Ovary (tissue), 7 donors: ENCODE measurements at regions not wholly inside any gene's neighbourhood (a gene's known extent, or its start where the extent isn't known, plus 50 kb on each side); places are given as distances from the start of the nearest gene placed in this dataset.

ENCODE experiments used
- DNase-seq, 5 donors: peaks; one replicate each; pipeline ENCODE4 v3.0.0-alpha.2; 2019 to 2020
- H3K27ac ChIP-seq, 2 donors: fragments of 200-600 bp; one replicate each; pipeline versions ENCODE4 v1.5.1 to v1.8.0; 2019 to 2022
- H3K27me3 ChIP-seq: fragments of 200-600 bp; one replicate; pipeline ENCODE4 v1.8.0; 2022
- H3K36me3 ChIP-seq: fragments of 200-600 bp; sonication (generic); one replicate; pipeline ENCODE4 v1.5.1; 2019
- H3K4me1 ChIP-seq: one replicate; pipeline ENCODE4 v1.8.1; 2013; ENCODE audit warnings: mild to moderate bottlenecking, moderate library complexity; ENCODE audit not compliant: insufficient read depth
- H3K4me3 ChIP-seq: fragments of 200-600 bp; sonication (generic); one replicate; pipeline ENCODE4 v1.5.1; 2017
- H3K9me3 ChIP-seq, 2 donors: fragments of 200-600 bp in 1 of 2; sonication (generic) in 1 of 2; one replicate each; pipeline versions ENCODE4 v1.5.1 to v1.8.1; 2013 to 2019; ENCODE audit warnings: mild to moderate bottlenecking in 1 of 2, moderate library complexity in 1 of 2
- EP300 ChIP-seq: sonication (generic); formaldehyde crosslinking; IDR thresholded peaks from one replicate; pipeline ENCODE4 v1.6.1; 2017; ENCODE audit warnings: antibody characterized with exemption
- POLR2A ChIP-seq: fragments of 450-650 bp; IDR thresholded peaks from one replicate; pipeline ENCODE4 v1.6.1; 2017; ENCODE audit warnings: antibody characterized with exemption, mild to moderate bottlenecking, moderate library complexity
- WGBS, 3 donors: extraction: QIAGEN DNeasy Blood & Tissue Kit in 1 of 3; methylation state at CpG; one replicate each; pipeline versions ENCODE4 v1.1.5 to v1.1.7; 2013 to 2017; 5-methylcytosine and 5-hydroxymethylcytosine counted together
- intact Hi-C, 4 donors: fragments of 100-400 bp; cut with DNase I; formaldehyde crosslinking; loops; one replicate each; pipeline versions ENCODE4 v1.11.0 to v1.15.1; 2022 to 2023
- TF ChIP-seq, protein P1 (sequence below), 3 donors: fragments of 450-650 bp in 2 of 3; fragments of 200-600 bp in 1 of 3; IDR thresholded peaks; one replicate each; pipeline versions ENCODE4 v1.5.1 to v1.8.0; 2016 to 2022; ENCODE audit warnings: antibody characterized with exemption in 3 of 3, mild to moderate bottlenecking in 1 of 3
- donor health status: DM: no; HTN: no; CAD: no; lungs with moderate emphysema.
- donor health status: DM: no; HTN: no; CAD: no.
- donor health status: Bipolar disorder and iron deficiency.
- donor health status: DM: no; HTN: no; CAD: no.
- donor health status: DM: yes; HTN: yes; CAD: no.

GRCh38 chr6:145349950-145350510 is 385.3 kb downstream of the EPM2A start:
- 44 to 63% (median 53%) methylated on average over 3 of the region's 3 CpGs for WGBS, 3 donors
- H3K27me3 ChIP-seq = no peaks in the 10 kb centered on the region
- TF ChIP-seq, protein P1, sequence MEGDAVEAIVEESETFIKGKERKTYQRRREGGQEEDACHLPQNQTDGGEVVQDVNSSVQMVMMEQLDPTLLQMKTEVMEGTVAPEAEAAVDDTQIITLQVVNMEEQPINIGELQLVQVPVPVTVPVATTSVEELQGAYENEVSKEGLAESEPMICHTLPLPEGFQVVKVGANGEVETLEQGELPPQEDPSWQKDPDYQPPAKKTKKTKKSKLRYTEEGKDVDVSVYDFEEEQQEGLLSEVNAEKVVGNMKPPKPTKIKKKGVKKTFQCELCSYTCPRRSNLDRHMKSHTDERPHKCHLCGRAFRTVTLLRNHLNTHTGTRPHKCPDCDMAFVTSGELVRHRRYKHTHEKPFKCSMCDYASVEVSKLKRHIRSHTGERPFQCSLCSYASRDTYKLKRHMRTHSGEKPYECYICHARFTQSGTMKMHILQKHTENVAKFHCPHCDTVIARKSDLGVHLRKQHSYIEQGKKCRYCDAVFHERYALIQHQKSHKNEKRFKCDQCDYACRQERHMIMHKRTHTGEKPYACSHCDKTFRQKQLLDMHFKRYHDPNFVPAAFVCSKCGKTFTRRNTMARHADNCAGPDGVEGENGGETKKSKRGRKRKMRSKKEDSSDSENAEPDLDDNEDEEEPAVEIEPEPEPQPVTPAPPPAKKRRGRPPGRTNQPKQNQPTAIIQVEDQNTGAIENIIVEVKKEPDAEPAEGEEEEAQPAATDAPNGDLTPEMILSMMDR (IDR thresholded peaks at IDR 0.05) = no peak
- no peak for TF ChIP-seq POLR2A
- no peak for TF ChIP-seq EP300
- DNase-seq = no peak
- no peak overlapping the region for H3K27ac ChIP-seq
- intact Hi-C loops = no loop called here
- H3K4me1 ChIP-seq = no peaks in the 10 kb centered on the region
- no peak overlapping the region for H3K4me3 ChIP-seq
- H3K9me3 ChIP-seq = no peaks in the 10 kb centered on the region
- no peaks in the 10 kb centered on the region for H3K36me3 ChIP-seq

DNA sequence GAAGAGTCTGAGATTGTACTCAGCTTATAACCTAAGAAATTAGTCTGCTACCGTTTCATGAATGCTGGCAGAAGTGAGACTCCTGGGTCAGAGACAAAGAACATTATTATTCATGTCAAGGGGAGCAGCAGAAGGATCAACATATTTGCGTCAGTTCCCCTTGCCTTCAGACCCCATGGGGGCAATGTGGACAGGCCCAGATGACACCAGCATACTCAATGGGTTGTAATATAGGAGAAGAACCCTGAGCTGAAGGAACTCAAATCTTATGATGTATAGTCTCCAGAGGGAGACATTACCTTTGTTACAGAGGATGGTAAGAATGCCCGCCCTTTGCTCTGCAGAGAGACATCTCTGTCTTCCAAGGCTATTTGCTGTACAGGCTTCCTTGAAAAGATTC is 384.4 kb downstream of the EPM2A start:
- Histone ChIP-seq H3K27me3 (no peaks in the 10 kb centered on the region), H3K36me3 (no peaks in the 10 kb centered on the region), H3K4me1 (no peaks in the 10 kb centered on the region), H3K9me3 (no peaks in the 10 kb centered on the region), H3K27ac (no peak overlapping the region), H3K4me3 (no peak overlapping the region)
- DNase-seq = no peak
- TF ChIP-seq POLR2A = no peak
- TF ChIP-seq, protein P1 (IDR thresholded peaks at IDR 0.05) = no peak
- TF ChIP-seq EP300 = no peak
- 87 to 94% (median 90%) methylated on average over 3 of the region's 3 CpGs for WGBS, 3 donors
- intact Hi-C loops = no loop called here

GRCh38 chr6:145352382-145353080 is 382.8 kb downstream of the EPM2A start:
- intact Hi-C loops = no loop called here
- no peak for DNase-seq
- WGBS, 3 donors = 86 to 90% (median 88%) methylated on average over 11 of the region's 11 CpGs

DNA sequence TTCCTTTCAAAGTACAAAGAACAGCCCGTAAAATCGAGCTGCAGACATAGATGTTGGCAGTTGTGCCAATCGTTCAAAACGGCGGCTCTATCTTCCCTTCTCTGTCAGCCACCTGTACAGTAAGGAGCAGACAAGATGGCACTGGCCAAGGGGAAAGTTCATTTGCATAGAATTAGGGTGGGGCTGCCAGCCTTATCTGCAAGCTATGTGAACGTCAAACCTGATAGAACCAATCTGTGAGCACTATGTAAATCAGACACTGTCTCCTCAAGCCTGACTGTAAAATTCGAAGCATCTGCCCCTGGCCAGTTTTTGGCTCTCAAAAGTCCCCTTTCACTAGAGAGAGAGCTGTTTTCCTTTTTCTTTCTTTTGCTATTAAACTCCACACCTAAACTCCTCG is 374.5 kb downstream of the EPM2A start:
- WGBS, 3 donors = 77 to 86% (median 80%) methylated on average over 8 of the region's 8 CpGs
- Histone ChIP-seq H3K36me3 (no peaks in the 10 kb centered on the region), H3K27me3 (no peaks in the 10 kb centered on the region), H3K27ac (no peak overlapping the region), H3K9me3 (no peaks in the 10 kb centered on the region), H3K4me3 (no peak overlapping the region), H3K4me1 (no peaks in the 10 kb centered on the region)
- intact Hi-C loops = no loop called here
- DNase-seq = no peak
- TF ChIP-seq, protein P1 (IDR thresholded peaks at IDR 0.05) = no peak
- TF ChIP-seq POLR2A = no peak
- TF ChIP-seq EP300 = no peak

More at GRCh38 chr6:145352382-145353080, 382.8 kb downstream of the EPM2A start:
- Histone ChIP-seq H3K4me3 (no peak overlapping the region), H3K4me1 (no peaks in the 10 kb centered on the region), H3K9me3 (no peaks in the 10 kb centered on the region), H3K27ac (no peak overlapping the region), H3K27me3 (no peaks in the 10 kb centered on the region), H3K36me3 (no peaks in the 10 kb centered on the region)
- no peak for TF ChIP-seq EP300
- TF ChIP-seq, protein P1 (IDR thresholded peaks at IDR 0.05) = no peak
- no peak for TF ChIP-seq POLR2A
